Esophagus muscularis mucosa (tissue), 4 donors: ENCODE measurements at regions not wholly inside any gene's neighbourhood (a gene's known extent, or its start where the extent isn't known, plus 50 kb on each side); places are given as distances from the start of the nearest gene placed in this dataset.

Source experiments
- CTCF ChIP-seq, 3 experiments: fragments of 200-600 bp in 2 of 3; fragments of 450-650 bp in 1 of 3; sonication (generic) in 2 of 3; IDR thresholded peaks; one replicate each; pipeline ENCODE4 v1.5.1; 2017 to 2019; ENCODE audit warnings: antibody characterized with exemption in 3 of 3, mild to moderate bottlenecking in 2 of 3, moderate library complexity in 1 of 3
- EP300 ChIP-seq: sonication (generic); formaldehyde crosslinking; IDR thresholded peaks from one replicate; pipeline ENCODE4 v1.6.1; 2017; ENCODE audit warnings: antibody characterized with exemption
- POLR2A ChIP-seq: fragments of 450-650 bp; IDR thresholded peaks from one replicate; pipeline ENCODE4 v1.6.1; 2017; ENCODE audit warnings: antibody characterized with exemption, moderate library complexity, mild to moderate bottlenecking, low read depth
- POLR2AphosphoS5 ChIP-seq, 2 donors: sonication (generic); formaldehyde crosslinking; IDR thresholded peaks; one replicate each; pipeline ENCODE4 v1.6.1; 2017; ENCODE audit warnings: antibody characterized with exemption in 2 of 2

GRCh38 chr1:223033658-223034057 is 109.4 kb downstream of the TLR5 start:
- TF ChIP-seq POLR2A (no peak), CTCF (IDR thresholded peaks at IDR 0.05) (no peak), EP300 (no peak), POLR2AphosphoS5 (IDR thresholded peaks at IDR 0.05) (no peak)
